ENCODE measurements at regions not wholly inside any gene's neighbourhood (a gene's known extent, or its start where the extent isn't known, plus 50 kb on each side); places are given as distances from the start of the nearest gene placed in this dataset.
A peak's percentile ranks its signal among the peaks of the same experiment; 100 is the strongest.

DNA sequence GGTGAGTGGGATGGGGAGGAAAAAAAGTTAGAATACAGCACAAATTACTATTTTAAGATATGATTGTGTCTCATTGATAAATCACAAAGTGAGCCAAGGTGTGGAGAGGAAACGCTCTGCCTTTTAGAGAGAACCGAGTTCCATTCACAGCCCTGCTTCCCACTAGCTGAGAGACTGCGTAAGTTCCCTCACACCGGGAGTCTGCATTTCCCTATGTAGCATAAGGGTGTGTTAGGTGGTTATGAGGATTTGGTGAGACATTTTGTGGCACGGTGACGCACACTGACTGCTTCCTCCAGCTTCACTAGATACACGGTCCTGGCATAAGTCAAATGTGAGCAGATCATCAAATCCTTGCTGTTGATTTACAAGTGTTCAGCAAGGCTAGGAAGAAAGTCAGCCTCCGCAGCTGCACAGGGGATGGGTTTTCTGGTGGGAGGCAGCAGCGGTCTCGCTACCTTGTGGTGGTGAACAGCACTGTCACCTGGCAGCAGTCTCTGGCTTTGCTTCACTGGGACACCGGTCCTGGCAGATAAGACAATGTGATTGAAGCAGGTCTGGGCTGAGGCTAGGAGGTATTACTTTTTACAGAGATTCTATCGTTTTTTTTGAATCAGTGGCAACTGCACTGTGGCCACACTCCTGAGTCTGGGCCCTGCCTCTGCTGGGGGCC is 312.2 kb upstream of the B3GAT1 start:
- TF ChIP-seq NRF1 (IDR thresholded peaks at IDR 0.05; ENCODE audit: low read depth, low read length): no peak
- TF ChIP-seq RAD21 (IDR thresholded peaks at IDR 0.05 in 1 of 2, conservative IDR thresholded peaks at IDR 0.05 in 1 of 2; ENCODE audit: low read depth in 2 of 2, low read length in 2 of 2): 0 out of 4 replicates have a peak, but pooled peaks of 1 of the 2 experiments have one; percentile 6
- ChIA-PET POLR2A (ENCODE audit: partially characterized antibody) (no interaction called here), CTCF (ENCODE audit: partially characterized antibody) (interaction anchor here (0.9 to 3.5 kb wide), 7 partner anchors 9 to 167 kb away, joined by 3 to 28 read pairs (median 4); no protein-coding TSS in a partner anchor)
- Histone ChIP-seq H4K5ac (ENCODE audit: insufficient read length, low read depth, low read length) (no peak overlapping the region), H3K4me2 (ENCODE audit: insufficient read depth in 1 of 2, low read depth in 2 of 2, low read length in 2 of 2) (no peak overlapping the region), H3K18ac (ENCODE audit: extremely low read depth, low read length) (no peak overlapping the region), H4K91ac (replicated peaks; ENCODE audit: insufficient read length, low read length) (no peak overlapping the region), H2BK120ac (replicated peaks; ENCODE audit: low read depth, low read length) (no peak overlapping the region), H3K4me1 (replicated peaks in 1 of 4; ENCODE audit: control insufficient read depth in 3 of 4, insufficient read depth in 4 of 4, low read length in 3 of 4) (peaks cover 0 to 5% (median 0%) of the 10 kb centered on the region in 4 experiments; a peak in 2 of 7 replicates), H3K23me2 (ENCODE audit: low read depth, low read length) (no peaks in the 10 kb centered on the region), H3K4ac (replicated peaks; ENCODE audit: insufficient read length, low read depth, low read length) (no peak overlapping the region), H3K23ac (ENCODE audit: insufficient read length) (no peak overlapping the region), H3K79me2 (ENCODE audit: control insufficient read depth in 1 of 2, insufficient read depth in 2 of 2, low read length in 2 of 2) (no peaks in the 10 kb centered on the region), H2BK5ac (ENCODE audit: low read depth, low read length) (no peak overlapping the region), H3K9ac (replicated peaks in 1 of 4; ENCODE audit: extremely low read depth in 1 of 4, low read depth in 3 of 4, low read length in 3 of 4) (no peak overlapping the region), H3K36me3 (ENCODE audit: control insufficient read depth in 2 of 4, insufficient read depth in 4 of 4, low read length in 3 of 4) (no peaks in the 10 kb centered on the region), H4K8ac (ENCODE audit: extremely low read depth, insufficient read depth, low read length) (no peak overlapping the region), H3K14ac (ENCODE audit: insufficient read length) (no peak overlapping the region), H2BK15ac (ENCODE audit: low read length) (peak overlapping the region; percentile 7; the same call in 1 of the 2 replicates), H4K20me1 (replicated peaks in 1 of 2; ENCODE audit: control insufficient read depth in 1 of 2, insufficient read depth in 2 of 2, low read length in 2 of 2) (no peaks in the 10 kb centered on the region), H2BK20ac (ENCODE audit: low read length) (no peak overlapping the region; the same call in 1 of the 2 replicates), H2AFZ (ENCODE audit: low read length) (no peak overlapping the region), H2AK5ac (ENCODE audit: low read depth, low read length) (no peak overlapping the region), H2BK12ac (ENCODE audit: low read depth, low read length) (no peak overlapping the region), H3K79me1 (ENCODE audit: low read depth, low read length) (no peaks in the 10 kb centered on the region), H3K27me3 (replicated peaks in 1 of 4; ENCODE audit: control insufficient read depth in 3 of 4, extremely low read depth in 1 of 4, insufficient read depth in 3 of 4, low read length in 3 of 4) (no peaks in the 10 kb centered on the region), H3K27ac (ENCODE audit: low read depth, low read length) (no peak overlapping the region), H3K4me3 (ENCODE audit: extremely low read depth in 1 of 4, insufficient read depth in 2 of 4, low read depth in 3 of 4, low read length in 4 of 4) (no peak overlapping the region), H3K9me3 (ENCODE audit: insufficient read depth in 2 of 2, low read depth in 1 of 2, low read length in 1 of 2) (no peaks in the 10 kb centered on the region), H3K56ac (replicated peaks; ENCODE audit: insufficient read length, low read depth, low read length) (no peak overlapping the region)
- FAIRE-seq (no peak), DNase-seq (ENCODE audit: low read depth in 1 of 2, low spot score in 2 of 2) (no peak)
- WGBS, 2 experiments (ENCODE audit: extremely low coverage in 1 of 2, insufficient coverage in 1 of 2, insufficient read length in 1 of 2, insufficient replicate concordance in 2 of 2, low coverage in 1 of 2, low lambda C conversion rate in 2 of 2, missing lambda C conversion rate in 1 of 2): 89% methylated on average over 12 of the region's 12 CpGs; no CpG with 5 or more reads in 1 of the 2 experiments
